DOHH2 (cell line): ENCODE measurements at regions not wholly inside any gene's neighbourhood (a gene's known extent, or its start where the extent isn't known, plus 50 kb on each side); places are given as distances from the start of the nearest gene placed in this dataset.

Experiments used
- EZH2phosphoT487 ChIP-seq: fragments of 200-600 bp; sonication (generic); IDR thresholded peaks from 2 replicates; pipeline ENCODE4 v1.6.1; 2017; ENCODE audit warnings: borderline replicate concordance, mild to moderate bottlenecking, antibody characterized with exemption, low read length, moderate library complexity, mixed read lengths
- TF ChIP-seq, protein P1 (sequence below): fragments of 200-600 bp; sonication (generic); IDR thresholded peaks from one replicate; pipeline ENCODE4 v1.5.1; 2014; ENCODE audit warnings: antibody characterized with exemption, mild to moderate bottlenecking, low read depth, low read length; ENCODE audit not compliant: poor library complexity, severe bottlenecking

DNA sequence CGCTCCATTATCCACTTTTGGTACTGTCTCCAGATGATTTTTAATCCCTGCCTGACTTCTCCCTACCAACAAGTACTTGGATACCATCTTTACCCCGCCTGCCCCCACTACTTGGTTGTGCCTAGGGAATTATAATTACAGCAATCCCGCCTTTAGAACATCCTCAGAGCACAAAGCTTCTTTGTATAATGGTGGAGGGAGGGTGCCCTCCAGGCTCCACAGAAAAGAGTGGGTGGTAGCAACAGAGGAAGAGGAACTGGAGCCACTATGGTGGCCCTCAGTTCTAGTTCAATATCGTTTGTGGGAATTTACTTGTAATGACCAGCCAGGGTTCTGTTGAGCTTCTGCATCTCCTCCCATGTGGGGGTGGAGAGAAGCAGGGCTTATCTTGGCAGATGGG, 79.0 kb upstream of the RNF38 start:
- TF ChIP-seq, protein P1, sequence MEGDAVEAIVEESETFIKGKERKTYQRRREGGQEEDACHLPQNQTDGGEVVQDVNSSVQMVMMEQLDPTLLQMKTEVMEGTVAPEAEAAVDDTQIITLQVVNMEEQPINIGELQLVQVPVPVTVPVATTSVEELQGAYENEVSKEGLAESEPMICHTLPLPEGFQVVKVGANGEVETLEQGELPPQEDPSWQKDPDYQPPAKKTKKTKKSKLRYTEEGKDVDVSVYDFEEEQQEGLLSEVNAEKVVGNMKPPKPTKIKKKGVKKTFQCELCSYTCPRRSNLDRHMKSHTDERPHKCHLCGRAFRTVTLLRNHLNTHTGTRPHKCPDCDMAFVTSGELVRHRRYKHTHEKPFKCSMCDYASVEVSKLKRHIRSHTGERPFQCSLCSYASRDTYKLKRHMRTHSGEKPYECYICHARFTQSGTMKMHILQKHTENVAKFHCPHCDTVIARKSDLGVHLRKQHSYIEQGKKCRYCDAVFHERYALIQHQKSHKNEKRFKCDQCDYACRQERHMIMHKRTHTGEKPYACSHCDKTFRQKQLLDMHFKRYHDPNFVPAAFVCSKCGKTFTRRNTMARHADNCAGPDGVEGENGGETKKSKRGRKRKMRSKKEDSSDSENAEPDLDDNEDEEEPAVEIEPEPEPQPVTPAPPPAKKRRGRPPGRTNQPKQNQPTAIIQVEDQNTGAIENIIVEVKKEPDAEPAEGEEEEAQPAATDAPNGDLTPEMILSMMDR: no peak
- no peak for TF ChIP-seq EZH2phosphoT487
